Adipocyte (in vitro differentiated cells): ENCODE measurements at regions not wholly inside any gene's neighbourhood (a gene's known extent, or its start where the extent isn't known, plus 50 kb on each side); places are given as distances from the start of the nearest gene placed in this dataset.

Experiments used
- DNase-seq: peaks from one replicate; pipeline ENCODE4 v3.0.0-alpha.2; 2015; ENCODE audit warnings: low read depth
- H3K27me3 ChIP-seq: replicated peaks from 2 replicates; pipeline ENCODE4 v1.7.0; 2013; ENCODE audit warnings: mild to moderate bottlenecking, low read length, moderate library complexity; ENCODE audit not compliant: control insufficient read depth, insufficient read depth
- H3K36me3 ChIP-seq: 2 replicates; pipeline ENCODE4 v1.7.0; 2013; ENCODE audit warnings: low read length, mild to moderate bottlenecking, moderate library complexity; ENCODE audit not compliant: control insufficient read depth, insufficient read depth, severe bottlenecking
- H3K4me1 ChIP-seq: 2 replicates; pipeline ENCODE4 v1.7.0; 2013; ENCODE audit warnings: mild to moderate bottlenecking, low read length, moderate library complexity; ENCODE audit not compliant: control insufficient read depth, insufficient read depth
- H3K4me3 ChIP-seq: 2 replicates; pipeline ENCODE4 v1.7.0; 2013; ENCODE audit warnings: mild to moderate bottlenecking, low read length, moderate library complexity
- H3K9ac ChIP-seq: 2 replicates; pipeline ENCODE4 v1.7.0; 2013; ENCODE audit warnings: mild to moderate bottlenecking, low read length, moderate library complexity
- H3K9me3 ChIP-seq: 2 replicates; pipeline ENCODE4 v1.7.0; 2013; ENCODE audit warnings: mild to moderate bottlenecking, low read length, moderate library complexity; ENCODE audit not compliant: control insufficient read depth

- Histone ChIP-seq H3K4me3 (no peak overlapping the region), H3K4me1 (no peaks in the 10 kb centered on the region), H3K27me3 (no peaks in the 10 kb centered on the region), H3K9ac (no peak overlapping the region), H3K36me3 (no peaks in the 10 kb centered on the region), H3K9me3 (no peaks in the 10 kb centered on the region)
- peak; percentile 59 for DNase-seq
These were observed 604.6 kb downstream of the LRRIQ3 start for GRCh38 chr1:73593364-73593763.

GRCh38 chr1:73587080-73587479, 610.9 kb downstream of the LRRIQ3 start:
- Histone ChIP-seq H3K9ac (no peak overlapping the region), H3K4me3 (no peak overlapping the region), H3K36me3 (no peaks in the 10 kb centered on the region), H3K27me3 (no peaks in the 10 kb centered on the region), H3K9me3 (no peaks in the 10 kb centered on the region), H3K4me1 (no peaks in the 10 kb centered on the region)
- DNase-seq: no peak

- H3K4me1 ChIP-seq: no peaks in the 10 kb centered on the region
- H3K27me3 ChIP-seq: no peaks in the 10 kb centered on the region
- DNase-seq: no peak
- H3K4me3 ChIP-seq: no peak overlapping the region
- peaks cover 4% of the 10 kb centered on the region for H3K9me3 ChIP-seq
- H3K9ac ChIP-seq: no peak overlapping the region
- no peaks in the 10 kb centered on the region for H3K36me3 ChIP-seq
These were observed 620.8 kb downstream of the LRRIQ3 start for GRCh38 chr1:73577206-73577605.

- no peaks in the 10 kb centered on the region for H3K4me1 ChIP-seq
- no peak for DNase-seq
These were observed 621.9 kb downstream of the LRRIQ3 start for GRCh38 chr1:73576083-73576482.

GRCh38 chr1:73564294-73564693, 633.7 kb downstream of the LRRIQ3 start:
- Histone ChIP-seq H3K4me3 (no peak overlapping the region), H3K27me3 (no peaks in the 10 kb centered on the region), H3K4me1 (no peaks in the 10 kb centered on the region), H3K9me3 (no peaks in the 10 kb centered on the region), H3K36me3 (no peaks in the 10 kb centered on the region), H3K9ac (no peak overlapping the region)
- DNase-seq: no peak

More at GRCh38 chr1:73576083-73576482, 621.9 kb downstream of the LRRIQ3 start:
- Histone ChIP-seq H3K9ac (no peak overlapping the region), H3K9me3 (peaks cover 4% of the 10 kb centered on the region), H3K27me3 (no peaks in the 10 kb centered on the region), H3K36me3 (no peaks in the 10 kb centered on the region), H3K4me3 (no peak overlapping the region)

- H3K9me3 ChIP-seq: peaks cover 4% of the 10 kb centered on the region
- H3K36me3 ChIP-seq: no peaks in the 10 kb centered on the region
- H3K27me3 ChIP-seq: no peaks in the 10 kb centered on the region
- no peaks in the 10 kb centered on the region for H3K4me1 ChIP-seq
- no peak overlapping the region for H3K9ac ChIP-seq
- no peak overlapping the region for H3K4me3 ChIP-seq
- peak; percentile 3 for DNase-seq
These were observed 641.7 kb downstream of the LRRIQ3 start for GRCh38 chr1:73556270-73556669.

- H3K4me3 ChIP-seq: no peak overlapping the region
- H3K4me1 ChIP-seq: no peaks in the 10 kb centered on the region
- peaks cover 6% of the 10 kb centered on the region for H3K9me3 ChIP-seq
These were observed 660.6 kb downstream of the LRRIQ3 start for GRCh38 chr1:73537400-73537799.

GRCh38 chr1:73517603-73518191, 680.3 kb downstream of the LRRIQ3 start:
- H3K9me3 ChIP-seq: no peaks in the 10 kb centered on the region
- no peaks in the 10 kb centered on the region for H3K27me3 ChIP-seq
- DNase-seq: no peak
- no peak overlapping the region for H3K9ac ChIP-seq
- H3K4me3 ChIP-seq: no peak overlapping the region
- no peaks in the 10 kb centered on the region for H3K36me3 ChIP-seq
- H3K4me1 ChIP-seq: no peaks in the 10 kb centered on the region

More at GRCh38 chr1:73537400-73537799, 660.6 kb downstream of the LRRIQ3 start:
- H3K36me3 ChIP-seq: no peaks in the 10 kb centered on the region
- no peaks in the 10 kb centered on the region for H3K27me3 ChIP-seq
- no peak for DNase-seq
- no peak overlapping the region for H3K9ac ChIP-seq

- H3K9me3 ChIP-seq: no peaks in the 10 kb centered on the region
- DNase-seq: no peak
- H3K27me3 ChIP-seq: no peaks in the 10 kb centered on the region
These were observed 681.5 kb downstream of the LRRIQ3 start for GRCh38 chr1:73516451-73516850.

GRCh38 chr1:73511038-73511437, 686.9 kb downstream of the LRRIQ3 start:
- no peak for DNase-seq
- peaks cover 9% of the 10 kb centered on the region for H3K9me3 ChIP-seq

More at GRCh38 chr1:73516451-73516850, 681.5 kb downstream of the LRRIQ3 start:
- Histone ChIP-seq H3K4me1 (no peaks in the 10 kb centered on the region), H3K9ac (no peak overlapping the region), H3K36me3 (no peaks in the 10 kb centered on the region), H3K4me3 (no peak overlapping the region)

GRCh38 chr1:73500154-73500553, 697.8 kb downstream of the LRRIQ3 start:
- no peaks in the 10 kb centered on the region for H3K36me3 ChIP-seq
- H3K4me1 ChIP-seq: no peaks in the 10 kb centered on the region
- H3K9me3 ChIP-seq: no peaks in the 10 kb centered on the region
- no peak for DNase-seq
- H3K4me3 ChIP-seq: no peak overlapping the region
- no peak overlapping the region for H3K9ac ChIP-seq
- no peaks in the 10 kb centered on the region for H3K27me3 ChIP-seq

More at GRCh38 chr1:73511038-73511437, 686.9 kb downstream of the LRRIQ3 start:
- H3K27me3 ChIP-seq: no peaks in the 10 kb centered on the region
- H3K4me3 ChIP-seq: no peak overlapping the region
- H3K9ac ChIP-seq: no peak overlapping the region
- H3K4me1 ChIP-seq: no peaks in the 10 kb centered on the region
- H3K36me3 ChIP-seq: no peaks in the 10 kb centered on the region

GRCh38 chr1:73499671-73500070, 698.3 kb downstream of the LRRIQ3 start:
- no peak for DNase-seq
- Histone ChIP-seq H3K9ac (no peak overlapping the region), H3K4me1 (no peaks in the 10 kb centered on the region), H3K9me3 (no peaks in the 10 kb centered on the region), H3K27me3 (no peaks in the 10 kb centered on the region), H3K36me3 (no peaks in the 10 kb centered on the region), H3K4me3 (no peak overlapping the region)
